Posterior vena cava (tissue), 2 donors: ENCODE measurements at regions not wholly inside any gene's neighbourhood (a gene's known extent, or its start where the extent isn't known, plus 50 kb on each side); places are given as distances from the start of the nearest gene placed in this dataset.

Experiments used
- DNase-seq: peaks from one replicate; pipeline ENCODE4 v3.0.0-alpha.2; 2020; ENCODE audit warnings: low spot score
- intact Hi-C, 2 donors: fragments of 100-400 bp; cut with DNase I; formaldehyde crosslinking; loops; one replicate each; pipeline versions ENCODE4 v1.14.1 to v1.14.2; 2022 to 2023
- donor health status: DM: yes; HTN: yes; CAD: no.
- donor health status: DM: yes; HTN: yes; CAD: no.

GRCh38 chr4:133059117-133059516, 90.0 kb upstream of the PCDH10 start:
- intact Hi-C loops: no loop called here
- no peak for DNase-seq

DNA sequence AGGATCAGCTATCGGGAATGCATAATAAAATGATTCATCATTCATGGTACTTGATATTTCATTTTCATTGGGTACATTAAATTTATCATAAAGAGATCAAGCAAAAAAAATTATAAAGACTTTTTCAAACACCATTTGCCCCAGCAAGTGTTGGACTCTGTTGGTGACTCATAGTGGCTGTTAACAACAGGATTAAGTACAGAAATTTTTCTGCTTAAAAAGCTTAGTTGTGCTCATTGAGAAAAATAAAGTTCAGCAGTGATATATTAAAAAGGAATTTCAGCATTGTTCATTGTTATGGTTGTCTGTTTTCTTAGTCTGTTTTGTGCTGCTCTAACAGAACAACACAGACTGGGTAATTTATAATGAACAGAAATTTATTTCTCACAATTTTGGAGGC, 86.2 kb upstream of the PCDH10 start:
- intact Hi-C loops: no loop called here
- no peak for DNase-seq

DNA sequence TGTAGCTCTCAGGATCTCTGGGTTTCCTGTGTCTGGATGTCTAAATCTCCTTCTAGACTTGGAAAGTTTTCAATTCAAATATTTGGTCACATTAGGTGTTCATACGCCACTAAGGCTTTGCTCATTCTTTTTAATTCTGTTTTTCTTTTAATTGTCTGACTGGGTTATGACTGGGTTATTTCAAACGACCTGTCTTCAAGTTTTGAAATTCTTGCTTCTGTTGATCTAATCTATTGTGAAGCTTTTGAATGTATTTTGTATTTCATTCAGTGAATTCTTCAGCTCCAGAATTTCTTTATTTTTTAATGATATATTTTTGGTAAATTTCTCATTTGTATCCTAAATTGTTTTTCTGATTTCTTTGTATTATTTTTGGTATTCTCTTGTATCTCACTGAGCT, 81.0 kb upstream of the PCDH10 start:
- DNase-seq: no peak
- intact Hi-C loops: no loop called here

DNA sequence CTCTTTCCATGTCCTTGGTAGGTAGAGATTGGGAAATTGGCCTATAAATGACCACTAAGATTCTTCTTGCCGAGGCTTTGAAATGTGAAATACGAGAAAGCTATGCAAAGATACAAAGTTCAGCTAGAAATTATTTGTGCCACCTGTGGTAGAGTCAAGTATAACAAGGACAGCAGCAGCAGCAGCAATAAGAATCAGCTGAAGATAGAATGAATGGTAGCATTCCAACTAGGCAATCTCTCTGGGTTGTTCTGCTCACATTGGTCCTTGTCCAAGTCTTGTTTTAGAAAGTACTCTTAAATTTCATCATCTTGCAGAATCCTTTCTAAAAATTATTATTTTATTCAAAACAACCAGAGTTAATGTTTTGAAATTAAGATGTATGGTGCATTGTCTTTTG, 67.8 kb upstream of the PCDH10 start:
- intact Hi-C loops: no loop called here
- no peak for DNase-seq

- no peak for DNase-seq
- intact Hi-C loops: no loop called here
Observed at GRCh38 chr4:133084421-133084820, 64.7 kb upstream of the PCDH10 start.

GRCh38 chr4:133095591-133095990, 53.5 kb upstream of the PCDH10 start:
- DNase-seq: no peak
- intact Hi-C loops: no loop called here

DNA sequence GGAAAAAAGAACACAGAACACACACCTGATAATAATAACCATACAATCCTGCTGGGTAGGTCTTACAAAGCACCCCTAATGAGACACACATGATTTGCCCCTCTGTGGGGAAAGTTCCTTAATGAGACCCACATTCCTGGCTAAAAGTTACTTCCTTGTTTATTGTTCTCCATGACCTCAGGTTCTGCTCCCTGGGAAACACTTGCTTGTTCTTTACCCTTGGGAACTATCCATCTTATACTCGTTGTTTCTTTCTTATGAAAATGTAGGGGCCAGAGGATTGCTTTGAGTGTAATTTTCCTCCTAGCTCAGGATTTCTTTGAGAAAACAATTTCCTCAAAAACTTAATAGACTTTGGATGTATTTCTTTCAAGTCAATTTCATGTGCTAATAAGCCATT, 52.1 kb upstream of the PCDH10 start:
- DNase-seq: no peak
- intact Hi-C loops: no loop called here
